HUES6 (cell line): ENCODE measurements at regions not wholly inside any gene's neighbourhood (a gene's known extent, or its start where the extent isn't known, plus 50 kb on each side); places are given as distances from the start of the nearest gene placed in this dataset.
A peak's percentile ranks its signal among the peaks of the same experiment; 100 is the strongest.

Source experiments
- H3K27ac ChIP-seq: 2 replicates; pipeline ENCODE4 v1.7.0; 2013; ENCODE audit warnings: low read depth, mild to moderate bottlenecking, low read length, inconsistent platforms
- H3K27me3 ChIP-seq: 2 replicates; pipeline ENCODE4 v1.6.1; 2013; ENCODE audit warnings: low read length; ENCODE audit not compliant: control insufficient read depth, insufficient read depth
- H3K36me3 ChIP-seq: 2 replicates; pipeline ENCODE4 v1.6.1; 2013; ENCODE audit warnings: low read length; ENCODE audit not compliant: control insufficient read depth, insufficient read depth
- H3K4me1 ChIP-seq: 2 replicates; pipeline ENCODE4 v1.6.1; 2013; ENCODE audit warnings: low read length; ENCODE audit not compliant: control insufficient read depth, insufficient read depth
- H3K4me3 ChIP-seq: 2 replicates; pipeline ENCODE4 v1.5.1; 2013; ENCODE audit warnings: low read depth, low read length
- H3K9ac ChIP-seq: one replicate; pipeline ENCODE4 v1.6.1; 2013; ENCODE audit warnings: mild to moderate bottlenecking, low read length
- H3K9me3 ChIP-seq: 2 replicates; pipeline ENCODE4 v1.6.1; 2013; ENCODE audit warnings: low read depth, low read length; ENCODE audit not compliant: control insufficient read depth, insufficient read depth

DNA sequence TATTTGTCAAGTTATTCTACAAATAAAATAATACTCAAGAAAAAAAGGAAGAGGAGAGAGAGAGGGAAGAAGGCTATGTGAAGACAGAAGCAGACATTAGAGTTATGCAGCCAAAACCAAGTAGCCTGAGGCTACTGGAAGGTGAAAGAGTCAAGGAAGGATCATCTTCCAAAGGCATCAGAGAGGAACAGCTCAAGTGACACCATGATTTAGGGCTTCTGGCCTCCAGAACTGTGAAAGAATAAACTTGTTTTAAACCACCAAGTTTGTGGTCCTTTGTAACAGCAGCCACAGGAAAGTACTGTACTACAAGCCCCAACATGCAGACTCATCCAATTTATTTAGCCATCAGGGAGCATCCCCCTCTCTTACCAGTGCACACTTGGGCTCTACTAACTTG is 788.5 kb upstream of the LRRTM1 start:
- no peak overlapping the region for H3K9ac ChIP-seq
- H3K4me3 ChIP-seq, result no peak overlapping the region
- no peaks in the 10 kb centered on the region for H3K36me3 ChIP-seq
- H3K27ac ChIP-seq, result no peak overlapping the region
- no peaks in the 10 kb centered on the region for H3K27me3 ChIP-seq
- H3K9me3 ChIP-seq, result no peaks in the 10 kb centered on the region
- H3K4me1 ChIP-seq, result no peaks in the 10 kb centered on the region

DNA sequence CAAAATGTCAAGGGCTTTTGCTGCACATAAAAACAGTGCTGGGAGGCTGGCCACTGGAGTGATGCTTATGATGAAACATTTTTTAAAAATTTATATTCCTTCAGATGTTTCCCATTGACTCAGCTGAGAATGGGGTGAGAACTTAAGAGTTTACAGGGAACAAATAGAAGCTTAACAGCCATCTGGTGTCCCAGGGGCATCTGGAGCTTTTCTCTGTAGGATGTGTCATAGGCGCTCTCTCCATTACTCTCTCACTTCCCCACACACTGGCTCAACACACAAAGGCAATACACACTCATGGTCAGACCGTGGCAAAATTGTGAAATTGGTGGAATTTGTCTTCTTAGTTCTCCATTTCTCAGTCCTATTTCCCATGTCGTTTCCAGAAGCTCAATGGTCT is 783.1 kb upstream of the LRRTM1 start:
- H3K36me3 ChIP-seq, result no peaks in the 10 kb centered on the region
- H3K9me3 ChIP-seq, result no peaks in the 10 kb centered on the region
- H3K9ac ChIP-seq, result no peak overlapping the region
- no peaks in the 10 kb centered on the region for H3K27me3 ChIP-seq
- H3K4me3 ChIP-seq, result no peak overlapping the region
- H3K4me1 ChIP-seq, result no peaks in the 10 kb centered on the region
- no peak overlapping the region for H3K27ac ChIP-seq

DNA sequence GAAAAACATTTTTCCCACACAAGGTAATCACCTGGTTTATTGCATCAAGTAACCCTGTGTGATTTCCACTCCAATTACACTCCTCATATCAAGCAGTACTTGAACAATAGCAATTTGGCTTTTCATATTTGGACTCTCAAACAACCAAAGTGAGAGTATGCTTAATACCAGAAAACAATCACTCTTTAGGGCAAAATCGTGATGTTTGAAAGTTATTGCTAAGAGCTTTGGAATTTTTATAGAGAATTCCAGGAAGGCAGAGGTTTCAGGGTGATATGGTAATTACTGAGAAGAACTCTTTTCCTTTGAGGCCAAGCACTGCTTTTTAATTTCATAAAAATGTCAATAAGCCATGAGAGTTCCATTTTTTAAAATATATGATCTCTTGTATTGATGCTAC is 779.5 kb upstream of the LRRTM1 start:
- Histone ChIP-seq H3K9me3 (no peaks in the 10 kb centered on the region), H3K4me1 (no peaks in the 10 kb centered on the region), H3K4me3 (no peak overlapping the region), H3K27ac (no peak overlapping the region), H3K9ac (no peak overlapping the region), H3K36me3 (no peaks in the 10 kb centered on the region), H3K27me3 (no peaks in the 10 kb centered on the region)

- Histone ChIP-seq H3K36me3 (no peaks in the 10 kb centered on the region), H3K9ac (no peak overlapping the region), H3K27me3 (no peaks in the 10 kb centered on the region), H3K4me3 (no peak overlapping the region), H3K27ac (peak overlapping the region; percentile 69; the same call in 1 of the 2 replicates), H3K9me3 (no peaks in the 10 kb centered on the region), H3K4me1 (peaks cover 37% of the 10 kb centered on the region)
Observed at GRCh38 chr2:81078631-81079030, 774.1 kb upstream of the LRRTM1 start.

GRCh38 chr2:81078102-81078501 is 773.5 kb upstream of the LRRTM1 start:
- H3K36me3 ChIP-seq, result no peaks in the 10 kb centered on the region
- no peaks in the 10 kb centered on the region for H3K27me3 ChIP-seq
- H3K27ac ChIP-seq, result peak overlapping the region; percentile 69
- no peak overlapping the region for H3K9ac ChIP-seq
- no peak overlapping the region for H3K4me3 ChIP-seq
- peaks cover 37% of the 10 kb centered on the region for H3K4me1 ChIP-seq
- H3K9me3 ChIP-seq, result no peaks in the 10 kb centered on the region

DNA sequence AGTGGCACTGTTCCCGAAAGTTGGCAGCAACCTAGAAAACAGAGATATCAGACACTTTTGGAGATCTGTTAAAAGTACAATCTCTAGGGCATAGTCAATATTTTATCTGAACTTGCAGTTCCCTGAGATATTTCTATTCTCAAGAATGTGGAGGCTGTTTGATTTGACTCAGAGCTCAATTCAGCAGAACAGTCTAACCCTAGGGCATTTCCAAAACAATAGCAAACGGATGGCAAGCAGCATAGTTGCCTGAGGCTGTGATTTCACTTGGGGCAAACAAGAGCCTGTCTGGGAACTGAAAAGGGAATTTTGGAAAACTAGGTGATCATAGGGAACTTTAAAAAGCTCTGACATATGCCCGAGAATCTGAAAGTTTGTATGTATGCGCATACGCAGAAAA is 772.8 kb upstream of the LRRTM1 start:
- Histone ChIP-seq H3K9ac (peak overlapping the region; percentile 61), H3K9me3 (no peaks in the 10 kb centered on the region), H3K27ac (peak overlapping the region; percentile 69), H3K4me3 (peak overlapping the region; percentile 24; the same call in 1 of the 2 replicates), H3K27me3 (no peaks in the 10 kb centered on the region), H3K36me3 (no peaks in the 10 kb centered on the region), H3K4me1 (peaks cover 37% of the 10 kb centered on the region)

DNA sequence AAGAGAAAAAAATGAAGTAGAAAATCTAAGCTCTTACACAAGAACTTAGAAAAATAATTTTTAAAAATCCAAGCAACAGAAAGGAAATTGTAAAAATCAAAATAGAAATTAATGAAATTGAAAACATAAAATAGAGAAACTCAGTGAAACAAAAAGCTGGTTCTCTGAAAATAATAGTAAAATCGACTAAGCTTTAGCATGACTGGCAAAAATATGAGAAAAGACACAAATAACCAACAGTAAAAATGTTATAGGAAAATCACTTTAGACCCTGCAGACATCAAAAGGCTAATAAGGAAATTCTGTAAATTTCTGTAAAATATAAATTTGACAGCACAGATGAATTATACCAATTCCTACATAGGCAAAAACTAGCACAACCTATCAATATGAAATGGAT is 768.9 kb upstream of the LRRTM1 start:
- no peak overlapping the region for H3K27ac ChIP-seq
- H3K9me3 ChIP-seq, result no peaks in the 10 kb centered on the region
- no peak overlapping the region for H3K4me3 ChIP-seq
- no peaks in the 10 kb centered on the region for H3K36me3 ChIP-seq
- no peaks in the 10 kb centered on the region for H3K27me3 ChIP-seq
- H3K4me1 ChIP-seq, result peaks cover 31% of the 10 kb centered on the region
- no peak overlapping the region for H3K9ac ChIP-seq

DNA sequence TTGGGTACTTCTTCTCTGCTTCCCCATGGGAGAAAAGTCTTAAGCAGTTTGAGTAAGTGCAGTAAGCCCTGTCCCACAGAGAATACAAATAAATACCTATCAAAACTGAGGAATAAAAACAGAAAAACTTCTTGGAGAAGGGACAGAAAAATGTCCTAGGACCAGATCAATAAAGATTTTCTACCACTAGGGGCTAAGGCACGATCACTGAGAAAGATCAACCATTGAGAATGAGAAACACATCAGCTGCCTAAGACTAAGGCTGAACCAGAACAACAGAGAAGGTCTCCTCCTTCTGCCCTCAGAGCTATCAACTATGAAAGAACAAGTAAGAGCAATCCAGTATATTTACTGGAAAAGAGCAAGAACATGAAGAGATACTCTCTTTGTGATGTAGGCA is 763.6 kb upstream of the LRRTM1 start:
- Histone ChIP-seq H3K36me3 (no peaks in the 10 kb centered on the region), H3K4me1 (no peaks in the 10 kb centered on the region)

DNA sequence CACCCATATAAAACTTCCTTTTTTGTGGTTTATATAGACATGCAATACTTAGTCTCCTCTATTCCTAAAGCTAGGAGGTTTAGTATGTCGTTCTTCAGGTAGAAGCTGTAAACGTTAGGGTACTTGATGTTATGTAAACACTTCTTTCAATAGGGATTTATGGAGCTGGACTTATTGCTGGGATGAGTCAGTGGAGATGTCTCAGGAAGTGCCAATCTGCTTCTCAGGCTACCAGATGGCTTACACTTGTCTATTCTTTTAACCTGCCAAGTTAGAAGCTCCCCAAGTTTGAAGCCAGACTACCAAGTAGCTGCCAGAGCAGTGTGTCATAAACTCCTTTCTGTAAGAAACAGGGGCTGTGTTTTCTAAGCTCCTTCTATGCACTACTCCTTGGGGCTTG is 756.5 kb upstream of the LRRTM1 start:
- Histone ChIP-seq H3K9me3 (peaks cover 5% of the 10 kb centered on the region; the same call in 1 of the 2 replicates), H3K27me3 (no peaks in the 10 kb centered on the region), H3K27ac (no peak overlapping the region), H3K4me1 (no peaks in the 10 kb centered on the region), H3K4me3 (no peak overlapping the region), H3K9ac (no peak overlapping the region), H3K36me3 (no peaks in the 10 kb centered on the region)

More for the DNA sequence above, 763.6 kb upstream of the LRRTM1 start:
- Histone ChIP-seq H3K9me3 (peaks cover 5% of the 10 kb centered on the region; the same call in 1 of the 2 replicates), H3K4me3 (no peak overlapping the region), H3K27ac (no peak overlapping the region), H3K9ac (no peak overlapping the region), H3K27me3 (no peaks in the 10 kb centered on the region)

GRCh38 chr2:81050580-81051095 is 746.1 kb upstream of the LRRTM1 start:
- Histone ChIP-seq H3K9me3 (no peaks in the 10 kb centered on the region), H3K27me3 (no peaks in the 10 kb centered on the region), H3K9ac (no peak overlapping the region), H3K27ac (no peak overlapping the region; the same call in 1 of the 2 replicates), H3K4me1 (peaks cover 26% of the 10 kb centered on the region), H3K4me3 (no peak overlapping the region), H3K36me3 (no peaks in the 10 kb centered on the region)

- peaks cover 12% of the 10 kb centered on the region; the same call in 1 of the 2 replicates for H3K4me1 ChIP-seq
- no peaks in the 10 kb centered on the region for H3K9me3 ChIP-seq
- H3K27me3 ChIP-seq, result no peaks in the 10 kb centered on the region
- no peak overlapping the region for H3K4me3 ChIP-seq
- H3K36me3 ChIP-seq, result no peaks in the 10 kb centered on the region
- H3K27ac ChIP-seq, result no peak overlapping the region
- no peak overlapping the region for H3K9ac ChIP-seq
Observed at GRCh38 chr2:81043681-81044080, 739.1 kb upstream of the LRRTM1 start.

DNA sequence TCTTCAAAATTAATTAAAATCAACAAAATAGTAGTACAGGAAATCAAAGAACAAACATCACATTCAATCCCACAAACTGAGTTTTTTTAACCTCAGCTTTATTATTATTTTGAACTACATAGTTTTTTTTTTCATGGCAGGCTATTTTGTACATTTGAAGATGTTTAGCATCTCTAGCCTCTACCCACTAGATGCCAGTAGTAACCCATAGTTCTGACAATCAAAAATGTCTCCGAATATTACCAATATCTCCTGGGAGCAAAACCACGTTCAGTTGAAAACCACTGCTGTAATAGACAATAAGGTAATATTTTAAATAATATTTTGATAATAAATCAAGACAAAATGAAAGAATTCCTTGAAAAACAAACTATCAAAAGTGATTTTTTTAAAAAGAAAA is 702.6 kb upstream of the LRRTM1 start:
- no peak overlapping the region for H3K9ac ChIP-seq
- H3K4me1 ChIP-seq, result no peaks in the 10 kb centered on the region
- H3K27ac ChIP-seq, result no peak overlapping the region
- H3K4me3 ChIP-seq, result no peak overlapping the region
- no peaks in the 10 kb centered on the region for H3K27me3 ChIP-seq
- no peaks in the 10 kb centered on the region for H3K36me3 ChIP-seq
- peaks cover 3% of the 10 kb centered on the region; the same call in 1 of the 2 replicates for H3K9me3 ChIP-seq
